ENCODE measurements at regions not wholly inside any gene's neighbourhood (a gene's known extent, or its start where the extent isn't known, plus 50 kb on each side); places are given as distances from the start of the nearest gene placed in this dataset.

DNA sequence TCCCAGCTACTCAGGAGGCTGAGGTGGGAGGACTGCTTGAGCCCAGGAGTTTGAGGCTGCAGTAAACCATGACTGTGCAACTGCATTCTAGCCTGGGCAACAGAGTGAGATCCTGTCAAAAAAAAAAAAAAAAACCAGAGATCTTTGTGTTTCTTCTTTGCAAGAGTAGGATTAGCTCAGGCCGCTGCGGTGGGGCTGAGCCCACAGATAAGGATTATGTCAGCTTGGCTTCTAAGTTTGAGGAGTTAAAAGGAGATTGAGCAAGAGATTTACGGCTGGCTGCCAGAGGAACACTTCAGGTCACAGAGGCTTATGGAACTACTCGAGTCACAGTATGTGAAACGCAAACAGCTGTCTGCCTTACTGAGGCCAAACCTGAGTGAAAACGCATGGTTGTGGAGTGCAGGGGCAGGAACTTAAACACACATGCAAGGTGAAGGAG lies 146.7 kb upstream of the L3MBTL4 start:
- peaks cover 4% of the 10 kb centered on the region for H3K4me1 Mint-ChIP-seq (ENCODE audit: low read depth, unreplicated experiment)
- no peak overlapping the region for H3K27ac Mint-ChIP-seq (ENCODE audit: unreplicated experiment)
- H3K36me3 Mint-ChIP-seq (ENCODE audit: unreplicated experiment), result no peaks in the 10 kb centered on the region
- H3K9me3 Mint-ChIP-seq (ENCODE audit: unreplicated experiment), result peaks cover 3% of the 10 kb centered on the region
- no peaks in the 10 kb centered on the region for H3K27me3 Mint-ChIP-seq (ENCODE audit: unreplicated experiment)
- TF ChIP-seq CTCF (IDR thresholded peaks at IDR 0.05; ENCODE audit: partially characterized antibody, unreplicated experiment), result no peak
- no peak overlapping the region for H3K4me3 Mint-ChIP-seq (ENCODE audit: unreplicated experiment)
- no peak for DNase-seq

DNA sequence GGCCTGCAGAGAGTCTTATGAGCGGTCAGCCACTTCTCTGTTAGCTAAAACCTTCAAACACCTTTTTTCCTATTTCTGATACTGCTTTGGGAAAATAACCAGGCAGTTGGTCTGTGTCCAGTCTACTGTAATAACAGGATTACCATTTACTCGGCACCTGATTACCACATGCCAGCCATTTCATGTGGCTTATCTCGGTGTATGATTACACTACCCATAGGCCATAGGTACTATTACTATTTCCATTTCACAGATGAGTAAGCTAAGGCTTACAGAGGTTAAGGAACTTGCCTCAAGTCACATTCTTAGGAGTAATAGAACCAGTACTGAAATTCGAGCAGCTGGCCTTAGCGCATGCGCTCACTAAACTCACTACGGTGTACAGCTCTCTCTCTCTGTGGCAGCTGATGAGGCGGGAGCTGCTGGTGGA lies 147.2 kb upstream of the L3MBTL4 start:
- no peak overlapping the region for H3K27ac Mint-ChIP-seq (ENCODE audit: unreplicated experiment)
- peaks cover 3% of the 10 kb centered on the region for H3K9me3 Mint-ChIP-seq (ENCODE audit: unreplicated experiment)
- H3K4me1 Mint-ChIP-seq (ENCODE audit: low read depth, unreplicated experiment), result peaks cover 4% of the 10 kb centered on the region
- no peak for TF ChIP-seq CTCF (IDR thresholded peaks at IDR 0.05; ENCODE audit: partially characterized antibody, unreplicated experiment)
- no peaks in the 10 kb centered on the region for H3K36me3 Mint-ChIP-seq (ENCODE audit: unreplicated experiment)
- DNase-seq, result no peak
- H3K4me3 Mint-ChIP-seq (ENCODE audit: unreplicated experiment), result no peak overlapping the region
- H3K27me3 Mint-ChIP-seq (ENCODE audit: unreplicated experiment), result no peaks in the 10 kb centered on the region

GRCh38 chr18:6563896-6564295 lies 149.2 kb upstream of the L3MBTL4 start:
- H3K4me3 Mint-ChIP-seq (ENCODE audit: unreplicated experiment), result no peak overlapping the region
- H3K27ac Mint-ChIP-seq (ENCODE audit: unreplicated experiment), result no peak overlapping the region
- H3K27me3 Mint-ChIP-seq (ENCODE audit: unreplicated experiment), result no peaks in the 10 kb centered on the region
- H3K9me3 Mint-ChIP-seq (ENCODE audit: unreplicated experiment), result peaks cover 3% of the 10 kb centered on the region
- TF ChIP-seq CTCF (IDR thresholded peaks at IDR 0.05; ENCODE audit: partially characterized antibody, unreplicated experiment), result no peak
- peaks cover 1% of the 10 kb centered on the region for H3K4me1 Mint-ChIP-seq (ENCODE audit: low read depth, unreplicated experiment)
- no peaks in the 10 kb centered on the region for H3K36me3 Mint-ChIP-seq (ENCODE audit: unreplicated experiment)
- no peak for DNase-seq

DNA sequence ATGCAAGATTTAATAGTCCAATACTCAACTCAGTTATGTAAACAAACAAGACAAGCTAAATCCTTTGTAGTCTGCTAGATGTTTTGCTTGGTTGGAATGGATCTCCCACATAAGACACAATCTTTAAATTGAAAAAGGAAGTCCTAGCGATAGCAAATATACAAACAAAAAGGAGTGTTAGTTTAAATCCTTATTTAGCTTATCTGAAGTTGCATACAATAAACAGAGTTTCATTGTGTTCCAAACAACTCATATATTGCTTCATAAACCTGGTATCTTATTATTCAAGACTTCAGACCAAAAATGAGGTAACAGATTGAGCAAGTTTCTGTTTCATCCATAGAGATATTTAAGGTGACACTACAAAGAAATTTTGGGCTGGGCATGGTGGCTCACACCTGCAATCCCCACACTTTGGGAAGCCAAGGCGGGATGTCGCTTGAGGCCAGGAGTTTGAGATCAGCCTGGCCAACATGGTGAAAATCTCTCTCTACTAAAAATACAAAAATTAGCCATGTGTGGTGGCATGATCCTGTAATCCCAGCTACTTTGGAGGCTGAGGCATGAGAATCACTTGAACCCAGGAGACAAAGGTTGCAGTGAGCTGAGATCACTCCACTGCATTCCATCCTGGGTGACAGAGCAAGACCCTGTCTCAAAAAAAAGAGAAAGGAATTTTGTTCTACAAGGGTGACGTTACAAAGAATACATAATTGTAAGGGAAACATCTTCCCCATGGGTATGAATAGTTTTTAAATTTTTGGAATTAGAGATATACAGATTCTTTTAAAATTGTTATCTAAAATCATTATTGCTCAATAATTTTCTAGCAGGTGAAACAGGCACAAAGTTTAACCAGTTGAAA lies 150.5 kb upstream of the L3MBTL4 start:
- H3K9me3 Mint-ChIP-seq (ENCODE audit: unreplicated experiment), result peaks cover 3% of the 10 kb centered on the region
- TF ChIP-seq CTCF (IDR thresholded peaks at IDR 0.05; ENCODE audit: partially characterized antibody, unreplicated experiment), result no peak
- H3K27ac Mint-ChIP-seq (ENCODE audit: unreplicated experiment), result no peak overlapping the region
- no peak overlapping the region for H3K4me3 Mint-ChIP-seq (ENCODE audit: unreplicated experiment)
- DNase-seq, result no peak
- no peaks in the 10 kb centered on the region for H3K27me3 Mint-ChIP-seq (ENCODE audit: unreplicated experiment)
- H3K4me1 Mint-ChIP-seq (ENCODE audit: low read depth, unreplicated experiment), result peaks cover 1% of the 10 kb centered on the region
- H3K36me3 Mint-ChIP-seq (ENCODE audit: unreplicated experiment), result no peaks in the 10 kb centered on the region

DNA sequence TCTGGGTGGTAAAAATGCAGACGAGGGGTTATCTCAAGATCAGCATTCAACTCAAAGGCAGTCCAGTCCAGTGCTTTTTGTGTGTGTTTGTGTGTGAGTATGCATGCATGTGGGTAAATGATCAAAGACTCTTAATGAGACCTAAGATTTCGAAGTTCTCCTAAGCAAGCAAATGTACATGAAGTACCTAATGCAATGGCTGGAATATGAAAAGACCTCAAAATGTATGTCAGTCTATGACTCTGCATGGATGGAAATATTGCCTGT lies 151.0 kb upstream of the L3MBTL4 start:
- Mint-ChIP-seq H3K4me3 (ENCODE audit: unreplicated experiment) (no peak overlapping the region), H3K27me3 (ENCODE audit: unreplicated experiment) (no peaks in the 10 kb centered on the region), H3K9me3 (ENCODE audit: unreplicated experiment) (peaks cover 3% of the 10 kb centered on the region), H3K27ac (ENCODE audit: unreplicated experiment) (no peak overlapping the region), H3K36me3 (ENCODE audit: unreplicated experiment) (no peaks in the 10 kb centered on the region), H3K4me1 (ENCODE audit: low read depth, unreplicated experiment) (peaks cover 1% of the 10 kb centered on the region)
- no peak for TF ChIP-seq CTCF (IDR thresholded peaks at IDR 0.05; ENCODE audit: partially characterized antibody, unreplicated experiment)
- DNase-seq, result no peak

All from glutamatergic neuron (in vitro differentiated cells).